OCI-LY7 (cell line): ENCODE measurements at regions not wholly inside any gene's neighbourhood (a gene's known extent, or its start where the extent isn't known, plus 50 kb on each side); places are given as distances from the start of the nearest gene placed in this dataset.

Source experiments
- CTCF ChIP-seq: fragments of 200-600 bp; sonication (generic); conservative IDR thresholded peaks from 2 replicates; pipeline ENCODE4 v1.5.1; 2014; ENCODE audit warnings: mild to moderate bottlenecking, antibody characterized with exemption, low read length, moderate library complexity, mixed read lengths
- EZH2phosphoT487 ChIP-seq: fragments of 200-600 bp; sonication (generic); IDR thresholded peaks from 2 replicates; pipeline ENCODE4 v1.6.1; 2018; ENCODE audit warnings: low read depth, borderline replicate concordance, mild to moderate bottlenecking, mixed run types, antibody characterized with exemption, low read length, moderate library complexity, mixed read lengths

GRCh38 chr1:36537991-36538390, 55.3 kb upstream of the CSF3R start:
- TF ChIP-seq CTCF = no peak
- no peak for TF ChIP-seq EZH2phosphoT487
